H1 (cell line): ENCODE measurements at regions not wholly inside any gene's neighbourhood (a gene's known extent, or its start where the extent isn't known, plus 50 kb on each side); places are given as distances from the start of the nearest gene placed in this dataset.

Experiments
- CTCF ChIA-PET: fragments of 300-600 bp; sonication (Branson Sonifier 250); formaldehyde crosslinking; loops from one replicate; lab custom pipeline; 2021; ENCODE audit not compliant: partially characterized antibody; lab: Charles Lee
- POLR2A ChIA-PET: fragments of 300-600 bp; sonication (Branson Sonifier 250); formaldehyde crosslinking; loops from one replicate; lab custom pipeline; 2021; ENCODE audit warnings: inconsistent platforms; ENCODE audit not compliant: partially characterized antibody; lab: Charles Lee
- DNase-seq, 2 experiments: peaks; one replicate each; pipeline versions ENCODE4 v3.0.0 to v3.0.0-alpha.2; 2010 to 2022; ENCODE audit warnings: low spot score in 2 of 2, low read depth in 1 of 2, mixed read lengths in 1 of 2
- FAIRE-seq: peaks from 2 replicates; lab custom pipeline; 2011; peaks lifted over from hg19 to GRCh38; lab: Jason Lieb, UNC
- H2AFZ ChIP-seq: 2 replicates; pipeline ENCODE4 v1.8.1; 2012; ENCODE audit warnings: low read length, inconsistent platforms
- H2AK5ac ChIP-seq: 2 replicates; pipeline ENCODE4 v1.6.1; 2013; ENCODE audit warnings: low read depth, low read length
- H2BK120ac ChIP-seq: replicated peaks from 2 replicates; pipeline ENCODE3; 2013; ENCODE audit warnings: low read depth, low read length, inconsistent platforms
- H2BK12ac ChIP-seq: 2 replicates; pipeline ENCODE4 v1.6.1; 2013; ENCODE audit warnings: low read depth, low read length
- H2BK15ac ChIP-seq: 2 replicates; pipeline ENCODE4 v1.6.1; 2013; ENCODE audit warnings: low read length
- H2BK20ac ChIP-seq: 2 replicates; pipeline ENCODE4 v1.6.1; 2013; ENCODE audit warnings: low read length
- H2BK5ac ChIP-seq: 2 replicates; pipeline ENCODE4 v1.6.1; 2013; ENCODE audit warnings: low read depth, low read length
- H3K14ac ChIP-seq: 2 replicates; pipeline ENCODE4 v1.6.1; 2013; ENCODE audit warnings: inconsistent platforms; ENCODE audit not compliant: insufficient read length
- H3K18ac ChIP-seq: 2 replicates; pipeline ENCODE4 v1.6.1; 2013; ENCODE audit warnings: low read length; ENCODE audit errors: extremely low read depth
- H3K23ac ChIP-seq: 2 replicates; pipeline ENCODE4 v1.6.1; 2013; ENCODE audit warnings: inconsistent platforms; ENCODE audit not compliant: insufficient read length
- H3K23me2 ChIP-seq: 2 replicates; pipeline ENCODE4 v1.6.1; 2013; ENCODE audit warnings: low read depth, low read length
- H3K27ac ChIP-seq: 2 replicates; pipeline ENCODE4 v1.6.1; 2011; ENCODE audit warnings: low read depth, low read length, inconsistent platforms
- H3K27me3 ChIP-seq, 4 experiments: replicated peaks in 1 of 4; 1 replicate in 1 of 4; 2 replicates in 3 of 4; pipeline versions ENCODE4 v1.6.1 to v1.8.1; 2011 to 2013; ENCODE audit warnings: low read length in 3 of 4, mild to moderate bottlenecking in 3 of 4, inconsistent platforms in 2 of 4, mixed read lengths in 2 of 4, moderate library complexity in 1 of 4; ENCODE audit not compliant: control insufficient read depth in 3 of 4, insufficient read depth in 3 of 4; ENCODE audit errors: extremely low read depth in 1 of 4
- H3K36me3 ChIP-seq, 4 experiments: 2 replicates each; pipeline versions ENCODE4 v1.6.1 to v1.8.1; 2011 to 2013; ENCODE audit warnings: mild to moderate bottlenecking in 4 of 4, low read length in 3 of 4, moderate library complexity in 2 of 4, control low read depth in 1 of 4, inconsistent platforms in 1 of 4; ENCODE audit not compliant: insufficient read depth in 4 of 4, control insufficient read depth in 2 of 4
- H3K4ac ChIP-seq: replicated peaks from 2 replicates; pipeline ENCODE3; 2013; ENCODE audit warnings: low read length, low read depth, mixed read lengths, inconsistent platforms; ENCODE audit not compliant: insufficient read length
- H3K4me1 ChIP-seq, 4 experiments: replicated peaks in 1 of 4; 1 replicate in 1 of 4; 2 replicates in 3 of 4; pipeline versions ENCODE4 v1.6.1 to v1.8.1; 2011 to 2013; ENCODE audit warnings: low read length in 3 of 4, inconsistent platforms in 2 of 4, mixed read lengths in 1 of 4; ENCODE audit not compliant: insufficient read depth in 4 of 4, control insufficient read depth in 3 of 4
- H3K4me2 ChIP-seq, 2 experiments: 2 replicates each; pipeline versions ENCODE4 v1.6.1 to v1.8.1; 2011 to 2013; ENCODE audit warnings: low read depth in 2 of 2, low read length in 2 of 2, control low read depth in 1 of 2, inconsistent platforms in 1 of 2, mild to moderate bottlenecking in 1 of 2; ENCODE audit not compliant: insufficient read depth in 1 of 2
- H3K4me3 ChIP-seq, 4 experiments: fragments of 200-600, 300-600 bp in 1 of 4; sonication (generic), shearing (Covaris generic), sonication (Bioruptor Twin) in 1 of 4; 2 replicates each; pipeline versions ENCODE4 v1.5.1 to v1.8.1; 2011 to 2016; ENCODE audit warnings: low read length in 4 of 4, low read depth in 3 of 4, control low read depth in 2 of 4, inconsistent platforms in 2 of 4, mild to moderate bottlenecking in 2 of 4, mixed read lengths in 1 of 4, moderate library complexity in 1 of 4; ENCODE audit not compliant: insufficient read depth in 2 of 4; ENCODE audit errors: extremely low read depth in 1 of 4
- H3K56ac ChIP-seq: replicated peaks from 2 replicates; pipeline ENCODE3; 2013; ENCODE audit warnings: low read depth, mild to moderate bottlenecking, mixed read lengths, low read length, inconsistent platforms; ENCODE audit not compliant: insufficient read length
- H3K79me1 ChIP-seq: 2 replicates; pipeline ENCODE4 v1.6.1; 2013; ENCODE audit warnings: low read depth, low read length, control low read depth
- H3K79me2 ChIP-seq, 2 experiments: 2 replicates each; pipeline versions ENCODE4 v1.6.1 to v1.8.1; 2012 to 2013; ENCODE audit warnings: low read length in 2 of 2, mild to moderate bottlenecking in 2 of 2, inconsistent platforms in 1 of 2; ENCODE audit not compliant: insufficient read depth in 2 of 2, control insufficient read depth in 1 of 2
- H3K9ac ChIP-seq, 4 experiments: replicated peaks in 1 of 4; 1 replicate in 1 of 4; 2 replicates in 3 of 4; pipeline versions ENCODE4 v1.6.1 to v1.8.1; 2011 to 2013; ENCODE audit warnings: low read depth in 3 of 4, low read length in 3 of 4, control low read depth in 2 of 4, mild to moderate bottlenecking in 2 of 4, moderate library complexity in 2 of 4, inconsistent platforms in 1 of 4; ENCODE audit errors: extremely low read depth in 1 of 4
- H3K9me3 ChIP-seq, 2 experiments: 2 replicates each; pipeline versions ENCODE4 v1.6.1 to v1.8.1; 2012 to 2013; ENCODE audit warnings: mild to moderate bottlenecking in 2 of 2, moderate library complexity in 2 of 2, control low read depth in 1 of 2, inconsistent platforms in 1 of 2, low read depth in 1 of 2, low read length in 1 of 2, mixed read lengths in 1 of 2; ENCODE audit not compliant: insufficient read depth in 2 of 2
- H4K20me1 ChIP-seq, 2 experiments: replicated peaks in 1 of 2; 2 replicates each; pipeline versions ENCODE3 to v1.8.1; 2011 to 2013; ENCODE audit warnings: inconsistent platforms in 2 of 2, low read length in 2 of 2, mild to moderate bottlenecking in 1 of 2; ENCODE audit not compliant: insufficient read depth in 2 of 2, control insufficient read depth in 1 of 2
- H4K5ac ChIP-seq: 2 replicates; pipeline ENCODE4 v1.6.1; 2013; ENCODE audit warnings: low read length, low read depth, mixed read lengths, inconsistent platforms; ENCODE audit not compliant: insufficient read length
- H4K8ac ChIP-seq: 2 replicates; pipeline ENCODE4 v1.8.0; 2013; ENCODE audit warnings: mild to moderate bottlenecking, moderate library complexity, low read length, inconsistent platforms; ENCODE audit not compliant: insufficient read depth; ENCODE audit errors: extremely low read depth
- H4K91ac ChIP-seq: replicated peaks from 2 replicates; pipeline ENCODE3; 2013; ENCODE audit warnings: low read length, mixed read lengths, inconsistent platforms; ENCODE audit not compliant: insufficient read length
- BRCA1 ChIP-seq: IDR thresholded peaks from 2 replicates; pipeline ENCODE4 v1.6.1; 2012; ENCODE audit warnings: low read depth, low read length, improper control_type of control experiment
- KDM1A ChIP-seq: fragments of 200-600, 300-600 bp; sonication (generic); IDR thresholded peaks from 2 replicates; pipeline ENCODE4 v1.7.1; 2016; ENCODE audit warnings: mild to moderate bottlenecking, low read length, borderline replicate concordance
- RAD21 ChIP-seq, 2 experiments: IDR thresholded peaks in 1 of 2; conservative IDR thresholded peaks in 1 of 2; 2 replicates each; pipeline ENCODE4 v1.6.1; 2011; ENCODE audit warnings: low read depth in 2 of 2, low read length in 2 of 2, improper control_type of control experiment in 1 of 2, inconsistent platforms in 1 of 2, mild to moderate bottlenecking in 1 of 2, moderate library complexity in 1 of 2
- RXRA ChIP-seq: IDR thresholded peaks from 2 replicates; pipeline ENCODE4 v1.6.1; 2011; ENCODE audit warnings: low read depth, mild to moderate bottlenecking, low read length, moderate library complexity; ENCODE audit not compliant: insufficient read depth
- SIRT6 ChIP-seq: IDR thresholded peaks from one replicate; pipeline ENCODE4 v1.7.1; 2012; ENCODE audit warnings: low read length, inconsistent platforms
- TBP ChIP-seq: IDR thresholded peaks from 2 replicates; pipeline ENCODE4 v1.6.1; 2011; ENCODE audit warnings: low read depth, low read length, improper control_type of control experiment
- WGBS, 2 experiments: shearing (Covaris generic) in 1 of 2; methylation state at CpG; one replicate each; pipeline versions ENCODE4 v1.1.6 to v1.1.7; 2013 to 2015; ENCODE audit warnings: low lambda C conversion rate in 2 of 2, mixed read lengths in 2 of 2, inconsistent platforms in 1 of 2, low coverage in 1 of 2, missing lambda C conversion rate in 1 of 2; ENCODE audit not compliant: insufficient replicate concordance in 2 of 2, insufficient coverage in 1 of 2, insufficient read length in 1 of 2; ENCODE audit errors: extremely low coverage in 1 of 2, missing lambda C conversion rate in 1 of 2; 5-methylcytosine and 5-hydroxymethylcytosine counted together

- Histone ChIP-seq H3K56ac (no peak overlapping the region), H3K27me3 (no peaks in the 10 kb centered on the region), H3K4me3 (no peak overlapping the region), H2BK15ac (no peak overlapping the region), H3K18ac (no peak overlapping the region), H3K9me3 (no peaks in the 10 kb centered on the region), H3K23me2 (no peaks in the 10 kb centered on the region), H3K27ac (no peak overlapping the region), H3K14ac (no peak overlapping the region), H2BK120ac (no peak overlapping the region), H4K8ac (no peak overlapping the region), H4K91ac (no peak overlapping the region), H4K5ac (no peak overlapping the region), H3K23ac (no peak overlapping the region), H3K4me1 (peaks cover 0 to 3% (median 1%) of the 10 kb centered on the region in 4 experiments; a peak in 3 of 7 replicates), H3K4ac (no peak overlapping the region), H3K79me2 (no peaks in the 10 kb centered on the region), H4K20me1 (no peaks in the 10 kb centered on the region), H2AFZ (no peak overlapping the region; the same call in 1 of the 2 replicates), H2AK5ac (no peak overlapping the region), H2BK12ac (no peak overlapping the region), H2BK5ac (no peak overlapping the region), H3K4me2 (no peak overlapping the region), H2BK20ac (no peak overlapping the region), H3K9ac (no peak overlapping the region), H3K79me1 (no peaks in the 10 kb centered on the region), H3K36me3 (no peaks in the 10 kb centered on the region)
- WGBS, 2 experiments, result 90% methylated on average over 3 of the region's 3 CpGs; no CpG with 5 or more reads in 1 of the 2 experiments
- DNase-seq, result no peak
- ChIA-PET CTCF (interaction anchor here (1.2 kb wide), 1 partner anchor 8 kb away, joined by 3 read pairs; no protein-coding TSS in a partner anchor), POLR2A (no interaction called here)
- FAIRE-seq, result no peak
- TF ChIP-seq RXRA (no peak), SIRT6 (no peak), BRCA1 (no peak), KDM1A (no peak), RAD21 (IDR thresholded peaks at IDR 0.05 in 1 of 2, conservative IDR thresholded peaks at IDR 0.05 in 1 of 2; ENCODE audit: low read depth in 2 of 2, low read length in 2 of 2) (no peak), TBP (no peak)
Observed at GRCh38 chr14:65167072-65167645, 64.8 kb upstream of the MAX start.
